ENCODE measurements at regions not wholly inside any gene's neighbourhood (a gene's known extent, or its start where the extent isn't known, plus 50 kb on each side); places are given as distances from the start of the nearest gene placed in this dataset.
"Not testable (repeated sequence)": the region's sequence is repeated elsewhere in the genome, so short reads cannot be mapped to it uniquely, and the experiment has no call there.

- intact Hi-C loops (cut with micrococcal nuclease) = no loop called here
Observed at GRCh38 chr12:24530689-24531088, 418.2 kb downstream of the BCAT1 start.

GRCh38 chr12:24527102-24527501, 421.8 kb downstream of the BCAT1 start:
- intact Hi-C loops (cut with micrococcal nuclease) = no loop called here

- intact Hi-C loops (cut with micrococcal nuclease) = no loop called here
Observed at GRCh38 chr12:24522736-24523135, 426.2 kb downstream of the BCAT1 start.

GRCh38 chr12:24519759-24520158, 429.1 kb downstream of the BCAT1 start:
- intact Hi-C loops (cut with micrococcal nuclease) = no loop called here

GRCh38 chr12:24517000-24517399, 431.9 kb downstream of the BCAT1 start:
- intact Hi-C loops (cut with micrococcal nuclease) = no loop called here

- intact Hi-C loops (cut with micrococcal nuclease) = no loop called here
Observed at GRCh38 chr12:24510581-24511125, 438.2 kb downstream of the BCAT1 start.

- intact Hi-C loops (cut with micrococcal nuclease) = no loop called here
Observed at GRCh38 chr12:24507827-24508226, 441.1 kb downstream of the BCAT1 start.

- intact Hi-C loops (cut with micrococcal nuclease) = no loop called here
Observed at GRCh38 chr12:24505366-24506015, 443.4 kb downstream of the BCAT1 start.

GRCh38 chr12:24503477-24503876, 445.4 kb downstream of the BCAT1 start:
- intact Hi-C loops (cut with micrococcal nuclease) = not testable (repeated sequence)

GRCh38 chr12:24500831-24501230, 448.1 kb downstream of the BCAT1 start:
- intact Hi-C loops (cut with micrococcal nuclease) = no loop called here

GRCh38 chr12:24500421-24500820, 448.5 kb downstream of the BCAT1 start:
- intact Hi-C loops (cut with micrococcal nuclease) = no loop called here

- intact Hi-C loops (cut with micrococcal nuclease) = no loop called here
Observed at GRCh38 chr12:24499151-24500146, 449.5 kb downstream of the BCAT1 start.

- intact Hi-C loops (cut with micrococcal nuclease) = no loop called here
Observed at GRCh38 chr12:24496755-24497154, 452.1 kb downstream of the BCAT1 start.

- intact Hi-C loops (cut with micrococcal nuclease) = no loop called here
Observed at GRCh38 chr12:24494401-24494800, 454.5 kb downstream of the BCAT1 start.

GRCh38 chr12:24491968-24492367, 456.9 kb downstream of the BCAT1 start:
- intact Hi-C loops (cut with micrococcal nuclease) = no loop called here

- intact Hi-C loops (cut with micrococcal nuclease) = no loop called here
Observed at GRCh38 chr12:24489939-24490338, 459.0 kb downstream of the BCAT1 start.

- intact Hi-C loops (cut with micrococcal nuclease) = no loop called here
Observed at GRCh38 chr12:24488906-24489619, 459.8 kb downstream of the BCAT1 start.

- intact Hi-C loops (cut with micrococcal nuclease) = no loop called here
Observed at GRCh38 chr12:24488091-24488596, 460.8 kb downstream of the BCAT1 start.

GRCh38 chr12:24487606-24488005, 461.3 kb downstream of the BCAT1 start:
- intact Hi-C loops (cut with micrococcal nuclease) = no loop called here

- intact Hi-C loops (cut with micrococcal nuclease) = no loop called here
Observed at GRCh38 chr12:24483732-24484131, 465.2 kb downstream of the BCAT1 start.

- intact Hi-C loops (cut with micrococcal nuclease) = no loop called here
Observed at GRCh38 chr12:24482882-24483604, 465.9 kb downstream of the BCAT1 start.
